GM12878 (cell line): ENCODE measurements at regions not wholly inside any gene's neighbourhood (a gene's known extent, or its start where the extent isn't known, plus 50 kb on each side); places are given as distances from the start of the nearest gene placed in this dataset.

Experiments
- ATAC-seq: fragments of 200-7000 bp; cut with Tn5 transposase; 3 replicates; pipeline ENCODE4 v1.9.1; 2020; ENCODE audit warnings: mild to moderate bottlenecking, moderate library complexity
- BruUV-seq: library from RNA; stranded (reverse); fragments of 400-500 nt; replicated peaks from 2 replicates; lab custom pipeline; 2021; lab: Mats Ljungman, UMichigan
- CTCF ChIA-PET: fragments of 300-600 bp; sonication (Branson Sonifier 250); formaldehyde crosslinking; extraction: SDS; loops from one replicate; lab custom pipeline; 2021; ENCODE audit warnings: inconsistent platforms; lab: Yijun Ruan, JAX
- POLR2A ChIA-PET: fragments of 350-600 bp; formaldehyde crosslinking; extraction: SDS; loops from one replicate; lab custom pipeline; 2021; ENCODE audit warnings: inconsistent platforms; lab: Charles Lee
- RAD21 ChIA-PET: fragments of 300-600 bp; sonication (Branson Sonifier 250); formaldehyde crosslinking; loops from one replicate; lab custom pipeline; 2023; ENCODE audit warnings: antibody characterized with exemption; ENCODE audit not compliant: unreplicated experiment; lab: Charles Lee
- SMC1A ChIA-PET: fragments of 300-600 bp; sonication (Branson Sonifier 250); formaldehyde crosslinking; loops from one replicate; lab custom pipeline; 2023; ENCODE audit not compliant: unreplicated experiment, uncharacterized antibody; lab: Charles Lee
- DNase-seq: peaks from one replicate; pipeline ENCODE4 v3.0.0-alpha.2; 2011; ENCODE audit warnings: low read depth, low spot score
- FAIRE-seq: peaks from 3 replicates; lab custom pipeline; 2011; peaks lifted over from hg19 to GRCh38; lab: Jason Lieb, UNC
- H2AFZ ChIP-seq: 2 replicates; pipeline ENCODE4 v1.6.0; 2011; ENCODE audit warnings: low read depth, low read length, control low read depth; ENCODE audit not compliant: control insufficient read depth
- H3K27ac ChIP-seq: 2 replicates; pipeline ENCODE4 v1.5.1; 2011; ENCODE audit warnings: control low read depth; ENCODE audit not compliant: control insufficient read depth, insufficient read depth
- H3K27me3 ChIP-seq, 2 experiments: replicated peaks in 1 of 2; 2 replicates each; pipeline versions ENCODE4 v1.6.0 to v1.6.1; 2011; ENCODE audit warnings: low read length in 1 of 2; ENCODE audit not compliant: control insufficient read depth in 2 of 2, insufficient read depth in 2 of 2
- H3K36me3 ChIP-seq, 2 experiments: 2 replicates each; pipeline ENCODE4 v1.5.1; 2011; ENCODE audit warnings: low read length in 1 of 2; ENCODE audit not compliant: control insufficient read depth in 2 of 2, insufficient read depth in 2 of 2
- H3K4me1 ChIP-seq: 2 replicates; pipeline ENCODE4 v1.6.1; 2011; ENCODE audit warnings: mild to moderate bottlenecking, low read length, moderate library complexity, mixed read lengths; ENCODE audit not compliant: control insufficient read depth, insufficient read depth
- H3K4me2 ChIP-seq: 2 replicates; pipeline ENCODE4 v1.6.0; 2011; ENCODE audit warnings: control low read depth; ENCODE audit not compliant: control insufficient read depth, insufficient read depth
- H3K4me3 ChIP-seq: fragments of 200-600 bp; sonication (generic); 2 replicates; pipeline ENCODE4 v1.5.1; 2016
- H3K79me2 ChIP-seq: 2 replicates; pipeline ENCODE4 v1.6.0; 2011; ENCODE audit warnings: low read length; ENCODE audit not compliant: control insufficient read depth, insufficient read depth
- H3K9ac ChIP-seq: 2 replicates; pipeline ENCODE4 v1.8.0; 2011; ENCODE audit warnings: low read length, control low read depth, mixed read lengths; ENCODE audit not compliant: control insufficient read depth, insufficient read depth
- H3K9me3 ChIP-seq: replicated peaks from 3 replicates; pipeline ENCODE4 v1.5.1; 2011; ENCODE audit warnings: mild to moderate bottlenecking, low read length; ENCODE audit not compliant: control insufficient read depth, insufficient read depth
- H4K20me1 ChIP-seq: 2 replicates; pipeline ENCODE4 v1.6.0; 2011; ENCODE audit not compliant: control insufficient read depth, insufficient read depth
- ASH2L ChIP-seq: fragments of 300-600, 200-600 bp; sonication (generic); IDR thresholded peaks from 2 replicates; pipeline ENCODE4 v1.6.1; 2017; ENCODE audit warnings: low read depth, mild to moderate bottlenecking, borderline replicate concordance
- HCFC1 ChIP-seq: fragments of 150-350 bp; IDR thresholded peaks from 2 replicates; pipeline ENCODE4 v1.6.1; 2014; ENCODE audit warnings: low read length
- LARP7 ChIP-seq: fragments of 450-650 bp; IDR thresholded peaks from 2 replicates; pipeline ENCODE4 v1.6.1; 2017; ENCODE audit warnings: mild to moderate bottlenecking
- MTA2 ChIP-seq: fragments of 450-650 bp; IDR thresholded peaks from 2 replicates; pipeline ENCODE4 v1.6.1; 2016; ENCODE audit warnings: low read depth, mild to moderate bottlenecking, moderate library complexity
- POLR2A ChIP-seq: IDR thresholded peaks from 2 replicates; pipeline ENCODE4 v1.6.1; 2011; ENCODE audit warnings: low read depth, mild to moderate bottlenecking, low read length
- RFX5 ChIP-seq: IDR thresholded peaks from 2 replicates; pipeline ENCODE4 v1.6.1; 2011; ENCODE audit warnings: low read depth, low read length, improper control_type of control experiment
- ZBTB33 ChIP-seq: fragments of 450-650 bp; IDR thresholded peaks from 2 replicates; pipeline ENCODE4 v1.6.1; 2017; ENCODE audit warnings: mild to moderate bottlenecking
- WGBS: methylation state at CpG from one replicate; pipeline ENCODE4 v1.1.6; 2016; ENCODE audit warnings: low lambda C conversion rate; ENCODE audit not compliant: insufficient replicate concordance, insufficient coverage; ENCODE audit errors: missing lambda C conversion rate; 5-methylcytosine and 5-hydroxymethylcytosine counted together
- in situ Hi-C: fragments of 300-500 bp; cut with MboI; formaldehyde crosslinking; loops from 9 replicates; pipeline ENCODE4 v1.14.3; 2018; ENCODE audit warnings: mixed read lengths
- intact Hi-C: fragments of 100-400 bp; cut with micrococcal nuclease; formaldehyde crosslinking; loops from one replicate; pipeline ENCODE4 v1.14.2; 2022; ENCODE audit not compliant: unreplicated experiment

GRCh38 chr14:105926373-105927095 is 400.2 kb downstream of the TMEM121 start:
- Histone ChIP-seq H3K79me2 (no peaks in the 10 kb centered on the region), H3K36me3 (no peaks in the 10 kb centered on the region), H4K20me1 (no peaks in the 10 kb centered on the region), H3K9me3 (no peaks in the 10 kb centered on the region), H3K4me3 (no peak overlapping the region), H3K4me1 (no peaks in the 10 kb centered on the region; the same call in 1 of the 2 replicates), H3K27me3 (no peaks in the 10 kb centered on the region), H3K4me2 (no peak overlapping the region), H2AFZ (no peak overlapping the region), H3K9ac (no peak overlapping the region), H3K27ac (no peak overlapping the region)
- ChIA-PET SMC1A (no interaction called here), CTCF (no interaction called here), RAD21 (no interaction called here), POLR2A (no interaction called here)
- FAIRE-seq (no peak), ATAC-seq (no peak), DNase-seq (no peak)
- intact Hi-C loops: no loop called here
- in situ Hi-C loops: no loop called here
- WGBS: no CpG with 5 or more reads among the region's 18 CpGs
- TF ChIP-seq RFX5: no peak
- TF ChIP-seq MTA2: no peak
- no peak for TF ChIP-seq ASH2L
- no peak for TF ChIP-seq LARP7
- BruUV-seq: no TSS peak

- RAD21 ChIA-PET: no interaction called here
- no peak for ATAC-seq
Measured at GRCh38 chr14:105927096-105928060, 401.0 kb downstream of the TMEM121 start.

More at GRCh38 chr14:105927096-105928060, 401.0 kb downstream of the TMEM121 start:
- Histone ChIP-seq H3K4me3 (no peak overlapping the region), H3K79me2 (no peaks in the 10 kb centered on the region), H3K4me2 (no peak overlapping the region), H3K9me3 (no peaks in the 10 kb centered on the region), H2AFZ (no peak overlapping the region), H3K4me1 (no peaks in the 10 kb centered on the region; the same call in 1 of the 2 replicates), H3K27me3 (no peaks in the 10 kb centered on the region), H3K27ac (no peak overlapping the region), H3K36me3 (no peaks in the 10 kb centered on the region), H4K20me1 (no peaks in the 10 kb centered on the region), H3K9ac (no peak overlapping the region)
- WGBS: no CpG with 5 or more reads among the region's 25 CpGs
- BruUV-seq: no TSS peak
- intact Hi-C loops (no loop called here), in situ Hi-C loops (no loop called here)
- POLR2A ChIA-PET: no interaction called here
- no peak for FAIRE-seq
- TF ChIP-seq POLR2A (peak; percentile 64; the same call in 1 of the 2 replicates), ZBTB33 (no peak), HCFC1 (no peak)
- SMC1A ChIA-PET: no interaction called here
- no peak for DNase-seq
- CTCF ChIA-PET: no interaction called here
